ENCODE measurements at regions not wholly inside any gene's neighbourhood (a gene's known extent, or its start where the extent isn't known, plus 50 kb on each side); places are given as distances from the start of the nearest gene placed in this dataset.

DNA sequence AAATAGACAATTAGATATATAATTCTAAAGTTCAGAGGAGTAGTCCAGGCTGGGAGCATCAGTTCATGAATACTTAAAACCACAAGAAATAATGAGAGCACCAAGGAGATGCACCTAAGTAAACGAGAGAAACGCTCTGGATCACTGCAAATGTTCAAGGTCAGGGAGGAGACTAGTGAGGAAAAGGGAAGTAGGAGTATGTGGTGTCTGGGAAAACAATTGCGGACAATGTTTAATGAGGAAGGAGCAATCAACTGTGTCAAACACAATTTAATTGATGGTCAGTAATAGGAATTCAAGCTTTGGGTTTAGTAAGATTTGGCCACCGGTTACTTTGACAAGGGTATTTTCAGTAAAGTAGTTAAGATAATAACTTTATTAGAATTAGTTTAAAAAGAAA, 652.2 kb downstream of the DACH1 start:
- CTCF ChIA-PET, result interaction anchor here (1.0 kb wide), 1 partner anchor 76 kb away, joined by 3 read pairs; no protein-coding TSS in a partner anchor
- no peaks in the 10 kb centered on the region for H3K9me3 Mint-ChIP-seq (ENCODE audit: unreplicated experiment)
- no peak overlapping the region for H3K27ac Mint-ChIP-seq (ENCODE audit: low read depth, unreplicated experiment)
- H3K4me3 Mint-ChIP-seq (ENCODE audit: unreplicated experiment), result no peak overlapping the region
- POLR2A ChIA-PET, result no interaction called here
- BruUV-seq (replicated peaks), result no TSS peak
- TF ChIP-seq CTCF (IDR thresholded peaks at IDR 0.05; ENCODE audit: unreplicated experiment), result no peak
- DNase-seq (ENCODE audit: unreplicated experiment), result no peak
- H3K4me1 Mint-ChIP-seq (ENCODE audit: insufficient read depth, unreplicated experiment), result no peaks in the 10 kb centered on the region
- H3K27me3 Mint-ChIP-seq (ENCODE audit: insufficient read depth, unreplicated experiment), result peaks cover 84% of the 10 kb centered on the region
- no peaks in the 10 kb centered on the region for H3K36me3 Mint-ChIP-seq (ENCODE audit: insufficient read depth, unreplicated experiment)
- intact Hi-C loops (cut with micrococcal nuclease), result no loop called here

DNA sequence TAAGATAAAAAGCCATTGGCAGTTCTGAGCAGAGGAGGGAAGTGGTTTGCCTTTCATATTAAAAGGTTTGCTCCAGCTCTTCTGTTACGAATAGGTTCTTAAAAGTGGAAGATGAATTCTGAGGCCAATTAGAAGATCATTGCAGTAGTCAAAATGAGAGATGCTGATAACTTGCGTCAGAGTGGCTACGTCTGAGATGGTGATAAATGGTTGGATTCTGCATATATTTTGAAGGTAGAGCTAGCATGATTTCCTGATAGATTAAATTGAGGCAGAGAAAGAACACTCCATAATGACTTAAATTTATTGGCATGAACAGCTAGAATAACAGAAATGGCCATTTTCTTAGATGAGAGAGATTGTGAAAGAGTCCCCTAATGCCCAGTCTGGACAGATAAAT, 652.6 kb downstream of the DACH1 start:
- CTCF ChIA-PET, result interaction anchor here (1.0 kb wide), 1 partner anchor 76 kb away, joined by 3 read pairs; no protein-coding TSS in a partner anchor

DNA sequence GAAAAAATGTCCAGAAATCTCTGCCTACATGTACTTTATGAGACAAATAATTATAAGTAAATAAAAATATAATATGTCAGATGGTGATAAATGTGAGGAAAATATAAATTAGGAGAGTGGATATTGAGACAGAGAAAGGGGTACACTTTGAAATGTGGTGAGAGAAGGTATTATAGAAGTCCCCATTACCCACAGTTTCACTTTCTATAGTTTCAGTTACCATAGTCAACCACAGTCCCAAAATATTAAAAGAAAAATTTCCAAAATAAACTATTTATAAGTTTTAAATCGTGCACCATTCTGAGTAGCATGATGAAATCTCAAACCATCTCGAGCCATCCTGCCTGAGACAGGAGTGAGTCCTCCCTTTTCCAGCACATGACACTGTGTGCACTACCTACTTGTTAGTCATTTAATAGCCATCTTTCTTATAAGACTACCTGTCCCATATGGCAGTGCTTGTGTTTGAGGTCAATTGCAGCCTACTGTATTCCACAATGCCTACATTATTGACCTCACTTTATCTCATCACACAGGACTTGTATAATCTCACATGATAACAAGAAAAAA, 653.7 kb downstream of the DACH1 start:
- POLR2A ChIA-PET, result interaction anchor here (0.6 kb wide), 1 partner anchor 74 kb away, joined by 3 read pairs; no protein-coding TSS in a partner anchor
- Mint-ChIP-seq H3K27ac (ENCODE audit: low read depth, unreplicated experiment) (no peak overlapping the region), H3K9me3 (ENCODE audit: unreplicated experiment) (no peaks in the 10 kb centered on the region), H3K36me3 (ENCODE audit: insufficient read depth, unreplicated experiment) (no peaks in the 10 kb centered on the region), H3K4me1 (ENCODE audit: insufficient read depth, unreplicated experiment) (no peaks in the 10 kb centered on the region), H3K4me3 (ENCODE audit: unreplicated experiment) (no peak overlapping the region), H3K27me3 (ENCODE audit: insufficient read depth, unreplicated experiment) (peaks cover 72% of the 10 kb centered on the region)
- DNase-seq (ENCODE audit: unreplicated experiment), result no peak
- intact Hi-C loops (cut with micrococcal nuclease), result no loop called here
- no TSS peak for BruUV-seq (replicated peaks)
- CTCF ChIA-PET, result interaction anchor here (0.6 kb wide), 1 partner anchor 22 kb away, joined by 4 read pairs; no protein-coding TSS in a partner anchor
- TF ChIP-seq CTCF (IDR thresholded peaks at IDR 0.05; ENCODE audit: unreplicated experiment), result no peak

More for the DNA sequence above, 652.6 kb downstream of the DACH1 start:
- no peaks in the 10 kb centered on the region for H3K4me1 Mint-ChIP-seq (ENCODE audit: insufficient read depth, unreplicated experiment)
- no TSS peak for BruUV-seq (replicated peaks)
- H3K27me3 Mint-ChIP-seq (ENCODE audit: insufficient read depth, unreplicated experiment), result peaks cover 82% of the 10 kb centered on the region
- no peak for TF ChIP-seq CTCF (IDR thresholded peaks at IDR 0.05; ENCODE audit: unreplicated experiment)
- DNase-seq (ENCODE audit: unreplicated experiment), result no peak
- no peaks in the 10 kb centered on the region for H3K9me3 Mint-ChIP-seq (ENCODE audit: unreplicated experiment)
- no peaks in the 10 kb centered on the region for H3K36me3 Mint-ChIP-seq (ENCODE audit: insufficient read depth, unreplicated experiment)
- H3K27ac Mint-ChIP-seq (ENCODE audit: low read depth, unreplicated experiment), result no peak overlapping the region
- POLR2A ChIA-PET, result no interaction called here
- intact Hi-C loops (cut with micrococcal nuclease), result no loop called here
- H3K4me3 Mint-ChIP-seq (ENCODE audit: unreplicated experiment), result no peak overlapping the region

DNA sequence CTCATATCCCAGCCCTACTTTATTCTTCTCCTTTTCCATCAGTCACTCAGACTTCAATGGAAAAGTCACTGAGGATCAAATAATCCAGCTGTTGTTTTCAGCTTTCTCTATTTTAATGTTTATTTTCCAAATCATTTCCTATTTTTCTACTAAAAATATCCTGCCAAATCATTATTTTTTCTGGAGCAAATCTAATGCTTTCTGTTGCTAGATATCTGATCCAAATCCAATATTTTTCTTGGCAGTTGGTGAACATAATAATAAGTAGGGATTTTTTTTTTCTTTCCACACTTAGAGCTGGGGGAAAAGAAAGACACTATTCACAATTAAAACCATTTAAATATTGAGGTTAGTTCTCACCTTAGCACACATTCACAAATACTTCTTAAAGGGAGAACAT, 656.1 kb downstream of the DACH1 start:
- TF ChIP-seq CTCF (IDR thresholded peaks at IDR 0.05; ENCODE audit: unreplicated experiment), result no peak
- intact Hi-C loops (cut with micrococcal nuclease), result no loop called here
- no peak for DNase-seq (ENCODE audit: unreplicated experiment)
- CTCF ChIA-PET, result no interaction called here
- no peaks in the 10 kb centered on the region for H3K4me1 Mint-ChIP-seq (ENCODE audit: insufficient read depth, unreplicated experiment)
- no peaks in the 10 kb centered on the region for H3K9me3 Mint-ChIP-seq (ENCODE audit: unreplicated experiment)
- no TSS peak for BruUV-seq (replicated peaks)
- H3K36me3 Mint-ChIP-seq (ENCODE audit: insufficient read depth, unreplicated experiment), result no peaks in the 10 kb centered on the region
- no peak overlapping the region for H3K27ac Mint-ChIP-seq (ENCODE audit: low read depth, unreplicated experiment)
- peaks cover 73% of the 10 kb centered on the region for H3K27me3 Mint-ChIP-seq (ENCODE audit: insufficient read depth, unreplicated experiment)
- no peak overlapping the region for H3K4me3 Mint-ChIP-seq (ENCODE audit: unreplicated experiment)
- POLR2A ChIA-PET, result no interaction called here

Data from MCF 10A (cell line).